ENCODE measurements at regions not wholly inside any gene's neighbourhood (a gene's known extent, or its start where the extent isn't known, plus 50 kb on each side); places are given as distances from the start of the nearest gene placed in this dataset.

DNA sequence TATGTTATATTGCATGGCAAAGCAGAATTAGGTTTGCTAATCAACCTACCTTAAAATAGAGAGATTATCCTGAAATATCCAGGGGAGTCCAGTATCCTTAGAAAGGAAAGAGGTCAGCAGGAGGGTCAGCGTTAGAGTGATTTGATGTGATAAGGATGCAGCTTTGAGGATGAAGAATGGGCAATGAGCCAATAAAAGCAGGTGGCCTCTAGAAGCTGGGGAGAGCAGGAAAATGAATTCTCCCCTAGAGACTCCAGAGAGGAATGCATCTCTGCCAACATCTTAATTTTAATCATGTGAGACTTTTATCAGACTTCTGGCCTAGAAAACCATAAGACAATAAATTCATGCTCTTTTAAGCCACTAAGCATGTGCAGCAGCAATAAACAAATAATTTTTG lies 65.7 kb upstream of the SYK start:
- no peaks in the 10 kb centered on the region for H3K4me1 ChIP-seq (ENCODE audit: insufficient read depth)
- no peak overlapping the region for H3K4me3 ChIP-seq
- no peaks in the 10 kb centered on the region for H3K9me2 ChIP-seq (ENCODE audit: insufficient read depth)
- no peaks in the 10 kb centered on the region for H3K27me3 ChIP-seq (ENCODE audit: insufficient read depth)
- H3K27ac Mint-ChIP-seq: no peak overlapping the region
- H2AFZ ChIP-seq: no peak overlapping the region
- H3K36me3 Mint-ChIP-seq (ENCODE audit: low read depth): peaks cover 34% of the 10 kb centered on the region
- H3K36me3 ChIP-seq (ENCODE audit: insufficient read depth): peaks cover 6% of the 10 kb centered on the region; the same call in 1 of the 2 replicates
- H4K20me1 ChIP-seq (replicated peaks; ENCODE audit: insufficient read depth): no peaks in the 10 kb centered on the region
- no peaks in the 10 kb centered on the region for H3F3A ChIP-seq (replicated peaks; ENCODE audit: low read depth)
- H3K79me2 ChIP-seq (replicated peaks; ENCODE audit: insufficient read depth): no peaks in the 10 kb centered on the region
- no peaks in the 10 kb centered on the region for H3K4me1 Mint-ChIP-seq
- TF ChIP-seq ZNF331 (CRISPR knock-in tag; IDR thresholded peaks at IDR 0.05; ENCODE audit: low read depth): no peak
- no peak for TF ChIP-seq EZH2phosphoT487 (IDR thresholded peaks at IDR 0.05; ENCODE audit: unreplicated experiment)
- TF ChIP-seq NANOG (IDR thresholded peaks at IDR 0.05; ENCODE audit: borderline replicate concordance): no peak
- TF ChIP-seq EZH2 (IDR thresholded peaks at IDR 0.05; ENCODE audit: low read depth, unreplicated experiment): no peak
- TF ChIP-seq, protein P1, sequence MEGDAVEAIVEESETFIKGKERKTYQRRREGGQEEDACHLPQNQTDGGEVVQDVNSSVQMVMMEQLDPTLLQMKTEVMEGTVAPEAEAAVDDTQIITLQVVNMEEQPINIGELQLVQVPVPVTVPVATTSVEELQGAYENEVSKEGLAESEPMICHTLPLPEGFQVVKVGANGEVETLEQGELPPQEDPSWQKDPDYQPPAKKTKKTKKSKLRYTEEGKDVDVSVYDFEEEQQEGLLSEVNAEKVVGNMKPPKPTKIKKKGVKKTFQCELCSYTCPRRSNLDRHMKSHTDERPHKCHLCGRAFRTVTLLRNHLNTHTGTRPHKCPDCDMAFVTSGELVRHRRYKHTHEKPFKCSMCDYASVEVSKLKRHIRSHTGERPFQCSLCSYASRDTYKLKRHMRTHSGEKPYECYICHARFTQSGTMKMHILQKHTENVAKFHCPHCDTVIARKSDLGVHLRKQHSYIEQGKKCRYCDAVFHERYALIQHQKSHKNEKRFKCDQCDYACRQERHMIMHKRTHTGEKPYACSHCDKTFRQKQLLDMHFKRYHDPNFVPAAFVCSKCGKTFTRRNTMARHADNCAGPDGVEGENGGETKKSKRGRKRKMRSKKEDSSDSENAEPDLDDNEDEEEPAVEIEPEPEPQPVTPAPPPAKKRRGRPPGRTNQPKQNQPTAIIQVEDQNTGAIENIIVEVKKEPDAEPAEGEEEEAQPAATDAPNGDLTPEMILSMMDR (conservative IDR thresholded peaks at IDR 0.05; ENCODE audit: low read depth in 2 of 2): no peak
- no peak for TF ChIP-seq JUNB (IDR thresholded peaks at IDR 0.05; ENCODE audit: unreplicated experiment)
- TF ChIP-seq REST (IDR thresholded peaks at IDR 0.05; ENCODE audit: unreplicated experiment): no peak
- no peak for TF ChIP-seq POLR2AphosphoS5 (IDR thresholded peaks at IDR 0.05; ENCODE audit: low read depth)
- TF ChIP-seq CREB1 (CRISPR knock-in tag; IDR thresholded peaks at IDR 0.05; ENCODE audit: low read depth): no peak
- TF ChIP-seq, protein P2, sequence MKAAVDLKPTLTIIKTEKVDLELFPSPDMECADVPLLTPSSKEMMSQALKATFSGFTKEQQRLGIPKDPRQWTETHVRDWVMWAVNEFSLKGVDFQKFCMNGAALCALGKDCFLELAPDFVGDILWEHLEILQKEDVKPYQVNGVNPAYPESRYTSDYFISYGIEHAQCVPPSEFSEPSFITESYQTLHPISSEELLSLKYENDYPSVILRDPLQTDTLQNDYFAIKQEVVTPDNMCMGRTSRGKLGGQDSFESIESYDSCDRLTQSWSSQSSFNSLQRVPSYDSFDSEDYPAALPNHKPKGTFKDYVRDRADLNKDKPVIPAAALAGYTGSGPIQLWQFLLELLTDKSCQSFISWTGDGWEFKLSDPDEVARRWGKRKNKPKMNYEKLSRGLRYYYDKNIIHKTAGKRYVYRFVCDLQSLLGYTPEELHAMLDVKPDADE (IDR thresholded peaks at IDR 0.05): no peak
- no peak for TF ChIP-seq ZNF462 (CRISPR knock-in tag; IDR thresholded peaks at IDR 0.05)
- TF ChIP-seq ZNF114 (CRISPR knock-in tag; IDR thresholded peaks at IDR 0.05): no peak
- no peak for TF ChIP-seq STAT1 (IDR thresholded peaks at IDR 0.05; ENCODE audit: unreplicated experiment)
- H3K27ac ChIP-seq (ENCODE audit: low read depth): no peak overlapping the region
- DNase-seq (ENCODE audit: low spot score) (no peak), ATAC-seq (no peak)
- H3K27me3 Mint-ChIP-seq (ENCODE audit: insufficient read depth, low read depth, poor library complexity): peaks cover 2% of the 10 kb centered on the region
- peaks cover 46% of the 10 kb centered on the region for H3K9me3 Mint-ChIP-seq
- no peak overlapping the region for H3K4me2 ChIP-seq
- H3K4me3 Mint-ChIP-seq: no peak overlapping the region
